Heart left ventricle (tissue), 16 donors: ENCODE measurements at regions not wholly inside any gene's neighbourhood (a gene's known extent, or its start where the extent isn't known, plus 50 kb on each side); places are given as distances from the start of the nearest gene placed in this dataset.

ENCODE experiments used
- ATAC-seq, 4 donors: fragments of 200-7000 bp; cut with Tn5 transposase; one replicate each; pipeline ENCODE4 v1.9.1; 2020 to 2022; ENCODE audit warnings: moderate library complexity in 4 of 4, mild to moderate bottlenecking in 3 of 4, moderate number of reproducible peaks in 1 of 4
- DNase-seq, 5 donors: peaks; one replicate each; pipeline ENCODE4 v3.0.0-alpha.2; 2020
- H3K27ac ChIP-seq, 12 donors: fragments of 200-600 bp; sonication (generic) in 4 of 12; one replicate each; pipeline versions ENCODE4 v1.5.0 to v1.8.0; 2016 to 2022; ENCODE audit warnings: mild to moderate bottlenecking in 2 of 12
- H3K27me3 ChIP-seq, 9 donors: fragments of 200-600 bp; sonication (generic) in 2 of 9; one replicate each; pipeline versions ENCODE4 v1.5.1 to v1.8.0; 2016 to 2022; ENCODE audit warnings: mild to moderate bottlenecking in 3 of 9
- H3K36me3 ChIP-seq, 9 donors: fragments of 200-600 bp; sonication (generic) in 2 of 9; one replicate each; pipeline versions ENCODE4 v1.5.0 to v1.8.0; 2018 to 2022; ENCODE audit warnings: mild to moderate bottlenecking in 2 of 9
- H3K4me1 ChIP-seq, 12 donors: fragments of 200-600 bp; sonication (generic) in 4 of 12; one replicate each; pipeline versions ENCODE4 v1.5.0 to v1.8.0; 2016 to 2022; ENCODE audit warnings: mild to moderate bottlenecking in 3 of 12
- H3K4me3 ChIP-seq, 12 donors: fragments of 200-600 bp; sonication (generic) in 4 of 12; one replicate each; pipeline versions ENCODE4 v1.5.0 to v1.8.0; 2017 to 2022; ENCODE audit warnings: mild to moderate bottlenecking in 9 of 12, moderate library complexity in 4 of 12
- H3K9me3 ChIP-seq, 12 donors: fragments of 200-600 bp; sonication (generic) in 4 of 12; one replicate each; pipeline versions ENCODE4 v1.5.0 to v1.8.0; 2016 to 2022; ENCODE audit warnings: mild to moderate bottlenecking in 1 of 12
- CTCF ChIP-seq, 12 donors: fragments of 200-600 bp; sonication (generic) in 4 of 12; IDR thresholded peaks; one replicate each; pipeline versions ENCODE4 v1.5.0 to v1.8.0; 2018 to 2022; ENCODE audit warnings: antibody characterized with exemption in 12 of 12, mild to moderate bottlenecking in 5 of 12
- POLR2A ChIP-seq, 2 donors: fragments of 450-650 bp; IDR thresholded peaks; one replicate each; pipeline ENCODE4 v1.6.1; 2017; ENCODE audit warnings: antibody characterized with exemption in 2 of 2, mild to moderate bottlenecking in 2 of 2, moderate library complexity in 2 of 2
- WGBS, 4 donors: extraction: QIAGEN DNeasy Blood & Tissue Kit in 2 of 4; methylation state at CpG; one replicate each; pipeline versions ENCODE4 v1.1.5 to v1.1.7; 2013 to 2018; 5-methylcytosine and 5-hydroxymethylcytosine counted together
- intact Hi-C, 10 donors: fragments of 100-400 bp; cut with DNase I; formaldehyde crosslinking; loops; one replicate each; pipeline versions ENCODE4 v1.11.1 to v1.14.2; 2022
- donor health status: ischemic (EF 13 %, LVEDD 7.1; RV severe dilation, severe dysfunction).
- donor health status: healthy with polysubstance abuse.
- donor health status: DM: no; HTN: yes; CAD: no.
- donor health status: DM: no; HTN: no; CAD: no.
- donor health status: ischemic (EF 25% LVEDD 6.9; RV normal size, moderate dysfunction).
- donor health status: ischemic (EF 25% LVEDD 5.7; RV mildly dilated, moderate dysfunction).
- donor health status: healthy.
- donor health status: DM: yes; HTN: yes; CAD: no.
- donor health status: ischemic (EF 35%, LVEDD 5.7; RV mildly dilated, moderate dysfunction).
- donor health status: nonischemic (EF 11% LVEDD 7.7; RV severe dilation, severe dysfunction).
- donor health status: DM: yes; HTN: yes; CAD: no.
- donor health status: PGD.
- donor health status: ischemic (EF 29% LVEDD 5.4; RV normal size, mild dysfunction).
- donor health status: nonischemic (EF 23%, LVEDD 6.1; RV moderate dilation, normal function).

GRCh38 chr6:3959385-3959784 lies 110.2 kb downstream of the FAM50B start:
- Histone ChIP-seq H3K4me1 (peaks cover 0 to 25% (median 3%) of the 10 kb centered on the region in 12 donors), H3K27me3 (no peaks in the 10 kb centered on the region), H3K9me3 (peaks cover 0 to 5% (median 0%) of the 10 kb centered on the region in 12 donors), H3K36me3 (no peaks in the 10 kb centered on the region), H3K27ac (no peak overlapping the region), H3K4me3 (no peak overlapping the region)
- WGBS, 4 donors = 90 to 95% (median 93%) methylated on average over 8 of the region's 8 CpGs
- DNase-seq = no peak
- no peak for ATAC-seq
- intact Hi-C loops = no loop called here
- TF ChIP-seq POLR2A (IDR thresholded peaks at IDR 0.05) = no peak
- TF ChIP-seq CTCF (IDR thresholded peaks at IDR 0.05) = no peak

GRCh38 chr6:3960754-3961361 lies 111.7 kb downstream of the FAM50B start:
- TF ChIP-seq CTCF (IDR thresholded peaks at IDR 0.05) = no peak
- TF ChIP-seq POLR2A (IDR thresholded peaks at IDR 0.05) = no peak
- ATAC-seq (no peak), DNase-seq (no peak)
- H3K9me3 ChIP-seq = peaks cover 0 to 5% (median 0%) of the 10 kb centered on the region in 12 donors
- H3K27me3 ChIP-seq = no peaks in the 10 kb centered on the region
- H3K4me3 ChIP-seq = no peak overlapping the region
- H3K27ac ChIP-seq = no peak overlapping the region
- WGBS, 4 donors = 89 to 95% (median 91%) methylated on average over 5 of the region's 5 CpGs
- peaks cover 0 to 25% (median 3%) of the 10 kb centered on the region in 12 donors for H3K4me1 ChIP-seq
- H3K36me3 ChIP-seq = no peaks in the 10 kb centered on the region
- intact Hi-C loops = no loop called here

- ATAC-seq = no peak
- H3K4me1 ChIP-seq = peaks cover 0 to 25% (median 3%) of the 10 kb centered on the region in 12 donors
- TF ChIP-seq POLR2A (IDR thresholded peaks at IDR 0.05) (no peak), CTCF (IDR thresholded peaks at IDR 0.05) (no peak)
- intact Hi-C loops = no loop called here
- no peak overlapping the region for H3K27ac ChIP-seq
- WGBS, 4 donors = 84 to 92% (median 90%) methylated on average over 7 of the region's 7 CpGs
- no peak overlapping the region for H3K4me3 ChIP-seq
- DNase-seq = no peak
- H3K36me3 ChIP-seq = no peaks in the 10 kb centered on the region
- H3K9me3 ChIP-seq = peaks cover 0 to 5% (median 0%) of the 10 kb centered on the region in 12 donors
- H3K27me3 ChIP-seq = no peaks in the 10 kb centered on the region
Measured at GRCh38 chr6:3961581-3962215, 112.5 kb downstream of the FAM50B start.
